ENCODE measurements at regions not wholly inside any gene's neighbourhood (a gene's known extent, or its start where the extent isn't known, plus 50 kb on each side); places are given as distances from the start of the nearest gene placed in this dataset.

DNA sequence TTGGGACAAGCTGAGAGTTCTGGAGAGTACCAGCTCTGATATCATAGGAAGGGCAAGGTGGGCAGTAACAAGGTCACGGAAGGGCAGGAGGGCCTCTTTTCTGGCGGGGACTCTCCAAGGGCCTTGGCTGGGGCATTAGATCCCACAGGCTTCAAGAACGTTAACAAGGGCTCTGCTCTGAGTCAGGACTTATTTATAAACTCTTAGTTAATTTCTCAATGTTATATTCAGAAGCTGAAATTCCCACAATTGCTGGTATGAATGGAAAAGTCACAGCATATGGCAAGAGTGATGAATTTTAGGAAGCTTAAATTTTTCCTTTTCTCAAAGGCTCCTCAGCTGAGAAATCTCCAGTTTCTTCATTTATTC is 320.2 kb upstream of the TBC1D5 start:
- no peak for DNase-seq (ENCODE audit: low spot score)
- intact Hi-C loops (cut with DNase I), result no loop called here

DNA sequence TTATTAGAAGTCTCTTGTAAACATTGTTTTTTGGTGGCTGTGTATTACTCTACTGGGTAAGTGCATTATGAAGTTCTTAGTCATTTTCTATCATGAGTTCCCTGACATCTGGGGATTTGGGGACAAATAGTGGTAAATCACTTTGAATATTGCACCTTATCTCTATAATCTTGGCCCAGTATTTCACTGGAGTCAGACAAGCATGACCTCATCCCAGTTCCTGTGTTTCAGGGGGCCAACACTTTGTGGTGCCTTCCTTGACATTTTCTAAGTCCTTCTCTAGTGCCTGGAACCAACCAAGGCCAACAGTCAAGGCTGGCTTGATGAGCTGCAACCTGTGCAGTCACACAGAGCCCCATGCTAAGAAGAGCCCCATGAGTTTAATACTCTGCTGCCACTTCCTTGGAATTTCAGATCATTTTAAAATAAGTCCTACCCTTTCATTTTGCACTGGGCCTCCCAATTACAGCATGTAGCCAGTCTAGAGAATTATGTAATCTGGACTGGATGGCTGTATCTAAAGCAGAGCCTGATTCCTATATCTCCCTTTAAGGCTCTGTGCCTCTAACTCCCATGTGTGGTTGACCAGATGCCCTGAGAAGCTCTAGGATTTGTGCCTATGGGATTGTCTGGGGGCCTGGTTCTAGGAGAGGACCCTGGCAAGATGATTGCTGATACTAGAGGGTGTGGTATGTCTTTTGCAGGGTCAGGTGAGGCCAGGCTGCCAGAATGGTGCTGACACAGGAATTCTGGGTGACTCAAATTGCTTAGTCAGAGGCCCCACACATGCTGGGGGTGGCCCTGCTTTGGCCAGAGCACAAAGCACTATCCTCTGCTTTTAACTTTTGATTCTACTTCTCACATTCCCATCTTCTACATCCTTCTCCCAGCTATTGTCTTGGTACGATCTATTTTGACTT is 319.6 kb upstream of the TBC1D5 start:
- intact Hi-C loops (cut with DNase I), result no loop called here
- DNase-seq (ENCODE audit: low spot score), result no peak

DNA sequence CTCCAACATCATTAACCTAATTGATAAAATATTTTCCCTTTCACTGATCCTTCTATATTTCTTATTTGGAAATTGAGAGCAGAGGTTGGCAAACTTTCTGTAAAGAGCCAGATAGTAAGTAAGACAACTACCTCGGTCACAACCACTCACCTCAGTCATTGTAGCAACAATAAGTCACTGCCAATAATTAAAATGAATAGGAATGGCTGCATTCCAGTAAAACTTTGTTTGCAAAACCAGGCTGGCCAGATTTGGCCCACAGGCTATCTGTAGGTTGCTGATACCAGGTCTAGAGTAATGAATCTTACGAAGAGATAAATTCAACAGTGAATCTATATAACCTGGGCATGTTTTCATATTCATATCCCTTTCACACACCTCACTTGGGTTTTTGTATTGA is 316.2 kb upstream of the TBC1D5 start:
- DNase-seq (ENCODE audit: low spot score), result no peak
- intact Hi-C loops (cut with DNase I), result no loop called here

DNA sequence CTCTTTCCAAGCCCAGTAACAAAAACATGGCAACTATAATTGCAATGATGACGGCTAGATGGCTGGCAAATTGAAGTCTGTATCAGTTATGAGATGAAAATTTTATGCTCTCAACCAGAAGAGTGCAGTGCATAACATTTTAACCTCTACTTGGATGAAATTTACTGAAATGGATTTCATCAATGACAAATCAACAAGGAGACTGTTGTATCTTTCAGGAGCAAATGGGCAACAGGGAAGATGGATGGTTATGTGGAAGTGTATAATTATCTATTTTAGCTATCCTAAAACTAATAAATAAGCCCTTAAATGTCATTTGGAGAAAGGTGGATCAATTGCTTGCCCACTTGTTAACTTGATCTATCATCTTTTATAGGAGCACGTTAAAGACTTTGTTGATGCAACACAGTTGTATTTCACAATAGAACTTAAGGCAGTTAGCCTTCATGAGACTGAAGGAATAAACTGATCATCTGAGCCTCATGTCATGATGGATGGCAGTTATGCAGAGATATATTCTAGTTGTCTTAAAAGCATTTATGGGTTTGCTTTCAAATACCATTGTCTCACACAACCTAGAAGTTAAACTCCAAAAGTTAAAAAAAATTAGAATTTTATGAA is 315.1 kb upstream of the TBC1D5 start:
- DNase-seq (ENCODE audit: low spot score), result no peak
- intact Hi-C loops (cut with DNase I), result no loop called here

DNA sequence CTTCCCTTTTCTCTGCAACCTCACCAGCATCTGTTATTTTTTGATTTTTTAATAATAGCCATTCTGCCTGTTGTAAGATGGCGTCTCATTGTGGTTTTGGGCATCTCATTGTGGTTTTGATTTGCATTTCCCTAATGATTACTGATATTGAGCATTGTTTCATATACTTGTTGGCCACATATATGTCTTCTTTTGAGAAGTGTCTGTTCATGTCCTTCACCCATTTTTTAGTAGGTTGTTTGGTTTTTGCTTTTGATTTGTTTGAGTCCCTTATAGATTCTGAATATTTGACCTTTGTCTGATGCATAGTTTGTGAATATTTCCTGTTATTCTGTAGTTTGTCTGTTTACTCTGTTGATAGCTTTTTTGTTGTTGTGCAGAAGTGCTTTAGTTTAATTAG is 312.2 kb upstream of the TBC1D5 start:
- DNase-seq (ENCODE audit: low spot score), result no peak
- intact Hi-C loops (cut with DNase I), result no loop called here

DNA sequence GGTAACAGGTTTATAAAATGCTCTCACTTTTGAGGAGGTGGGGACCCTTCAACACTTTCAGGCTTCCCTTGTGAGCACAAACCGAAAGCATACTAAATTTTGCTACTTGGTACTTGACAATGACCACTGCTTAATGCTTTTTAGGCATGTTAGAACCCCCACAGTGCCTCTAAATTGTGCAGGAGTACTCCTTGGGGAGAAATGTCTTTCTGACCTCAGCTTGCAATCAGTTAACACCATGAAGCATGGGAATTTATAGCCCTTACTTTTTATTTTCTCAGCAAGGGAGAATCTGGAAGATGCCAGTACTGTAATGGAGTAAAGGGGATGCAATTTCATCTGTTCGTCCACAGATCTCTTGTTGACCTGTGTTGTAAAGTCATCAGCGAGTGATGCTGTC is 308.9 kb upstream of the TBC1D5 start:
- DNase-seq (ENCODE audit: low spot score), result no peak
- intact Hi-C loops (cut with DNase I), result no loop called here

DNA sequence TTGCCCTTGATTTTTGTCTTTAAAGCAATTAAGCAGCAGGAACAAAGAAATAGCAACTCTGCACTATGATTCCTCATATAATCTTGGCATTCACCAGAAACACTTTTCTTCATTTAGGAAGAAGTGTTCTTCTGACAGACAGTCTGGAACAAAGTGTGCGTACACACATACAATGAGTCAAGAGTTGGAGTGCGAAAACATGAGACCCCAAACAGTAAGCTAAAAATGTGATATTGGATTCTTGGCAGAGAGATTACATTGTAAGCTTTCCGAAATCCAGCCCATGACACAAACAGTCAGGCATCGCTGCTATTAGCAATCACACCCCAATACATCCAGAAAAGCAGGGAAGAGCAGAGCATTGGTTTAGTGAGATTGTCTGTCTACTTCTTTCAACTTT is 306.7 kb upstream of the TBC1D5 start:
- intact Hi-C loops (cut with DNase I), result no loop called here
- no peak for DNase-seq (ENCODE audit: low spot score)

DNA sequence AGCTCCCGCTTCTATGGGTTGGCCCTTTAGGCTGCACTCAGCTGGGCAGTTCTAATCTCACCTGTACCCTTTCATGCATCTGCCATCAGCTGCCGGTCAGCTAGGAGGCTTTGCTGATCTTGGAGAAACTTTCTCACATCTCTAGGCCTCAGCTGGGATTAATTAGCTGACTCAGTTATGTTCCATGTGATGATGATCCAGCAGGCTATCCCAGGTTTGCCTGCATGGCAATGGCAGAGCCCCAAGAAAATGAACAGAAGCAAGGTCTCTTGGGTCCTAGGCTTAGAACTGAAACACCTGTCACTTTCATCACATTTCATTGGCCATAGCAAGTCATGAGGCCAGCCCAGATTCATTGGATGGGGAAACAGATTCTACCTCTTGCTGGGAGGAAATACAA is 304.6 kb upstream of the TBC1D5 start:
- DNase-seq (ENCODE audit: low spot score), result no peak
- intact Hi-C loops (cut with DNase I), result no loop called here

DNA sequence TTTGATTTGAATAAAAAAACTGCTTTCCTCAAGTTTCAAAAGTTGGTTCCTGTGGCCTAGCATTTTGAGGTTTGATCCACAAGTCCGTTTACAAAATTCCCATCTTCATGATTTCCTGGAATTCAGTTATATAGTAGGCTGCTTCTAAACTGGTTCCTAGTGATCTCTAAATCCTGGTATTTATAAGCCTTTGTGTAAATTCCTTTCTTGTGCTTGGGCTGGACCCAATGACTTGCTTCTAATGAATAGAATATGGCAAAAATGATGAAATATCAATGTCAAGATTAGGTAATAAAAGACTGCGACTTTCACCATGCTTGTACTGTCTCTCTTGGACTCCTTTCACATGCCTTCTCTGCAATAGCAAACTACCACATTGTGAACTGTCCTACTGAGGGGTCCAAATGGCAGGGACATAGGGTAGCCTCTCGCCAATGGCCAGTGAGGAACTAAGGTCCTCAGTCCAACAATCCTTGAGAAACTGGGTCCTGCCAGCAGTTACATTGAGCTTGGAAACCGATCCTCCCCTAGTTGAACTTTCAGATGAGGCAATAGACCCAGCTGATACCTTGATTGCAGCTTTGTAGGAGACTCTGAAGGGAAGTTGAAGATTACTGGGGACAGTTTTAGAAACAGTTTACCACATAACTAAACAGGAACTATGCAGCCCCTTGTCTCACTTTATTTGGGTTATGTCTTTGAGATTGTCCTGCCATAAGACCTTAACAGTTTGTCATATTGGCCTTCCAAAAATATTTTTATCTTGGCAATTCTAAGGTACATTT is 303.9 kb upstream of the TBC1D5 start:
- intact Hi-C loops (cut with DNase I), result no loop called here
- DNase-seq (ENCODE audit: low spot score), result no peak

DNA sequence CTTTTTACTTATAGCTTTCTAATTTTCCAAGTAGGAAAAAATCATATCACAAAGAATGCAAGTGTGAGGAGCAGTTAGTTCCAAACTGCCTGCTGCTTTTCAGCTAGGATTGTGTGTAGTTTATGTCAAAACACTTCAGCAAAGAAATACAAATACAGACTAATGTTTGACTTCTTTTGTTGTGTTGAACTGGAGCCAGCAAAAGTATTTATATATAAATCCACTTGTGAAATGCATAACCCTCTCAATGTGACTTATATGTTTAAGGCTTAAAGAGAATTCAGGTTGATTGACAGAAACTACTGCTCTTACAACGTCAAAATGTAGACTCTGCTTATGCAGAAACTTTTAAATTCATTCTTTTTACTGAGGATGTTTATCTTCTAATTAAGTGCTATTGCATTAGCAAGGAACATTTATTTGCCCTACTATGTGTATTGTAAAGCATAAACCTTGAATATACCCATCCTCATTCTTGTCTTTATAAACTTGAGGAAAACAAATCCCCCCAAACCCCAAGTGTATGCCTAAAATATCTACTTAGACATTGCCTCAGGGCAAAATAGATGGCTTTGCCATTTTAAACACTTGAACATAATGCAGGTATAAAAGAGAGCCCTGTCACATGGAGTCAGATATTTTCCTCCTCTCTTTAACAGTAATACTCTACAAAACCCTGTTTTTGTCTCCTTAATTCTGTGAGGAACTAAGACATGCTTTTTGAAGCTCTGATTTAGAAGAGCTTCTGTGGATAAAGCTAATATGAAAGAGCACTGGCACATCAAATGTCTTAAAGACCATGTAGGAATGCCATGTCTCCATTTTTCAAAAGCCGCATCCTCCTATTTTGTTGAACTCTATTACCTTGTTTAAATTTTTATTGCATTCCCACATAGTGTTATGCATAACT is 302.8 kb upstream of the TBC1D5 start:
- intact Hi-C loops (cut with DNase I), result no loop called here
- no peak for DNase-seq (ENCODE audit: low spot score)

DNA sequence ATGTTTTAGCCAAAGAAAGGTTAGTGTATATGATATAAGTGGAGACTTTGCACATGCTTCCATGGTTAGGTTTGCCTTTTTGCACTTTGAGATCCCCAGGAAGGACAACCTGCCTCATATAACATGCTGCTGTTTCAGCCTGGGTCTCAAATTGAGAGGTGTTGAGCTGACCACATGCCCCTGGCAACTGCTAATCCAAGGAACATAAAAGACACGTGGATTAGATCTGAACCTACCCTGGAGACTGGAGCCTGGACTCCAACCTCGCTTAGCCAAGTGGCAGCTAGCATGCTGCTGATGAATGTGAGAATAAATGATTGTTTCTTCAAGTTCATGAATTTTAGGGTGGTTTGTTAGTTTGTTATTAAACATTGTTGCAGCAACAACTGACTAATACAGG is 301.8 kb upstream of the TBC1D5 start:
- intact Hi-C loops (cut with DNase I), result no loop called here
- DNase-seq (ENCODE audit: low spot score), result no peak

DNA sequence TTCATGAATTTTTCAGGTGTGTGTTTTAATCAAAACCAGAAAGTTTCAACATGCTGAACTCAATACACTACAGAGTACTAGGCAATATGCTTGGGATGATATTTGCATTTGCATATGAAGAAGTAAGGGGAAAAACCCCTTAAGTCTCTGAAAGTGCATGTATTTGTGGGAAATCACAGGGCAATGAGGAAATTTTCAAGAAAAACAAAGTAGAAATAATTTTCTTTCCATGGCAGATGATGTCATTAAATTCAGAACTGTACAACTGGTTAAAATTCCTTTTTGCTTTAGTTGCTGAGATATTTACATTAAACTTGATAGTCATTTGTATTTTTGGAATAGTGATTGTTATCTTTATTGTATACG is 294.0 kb upstream of the TBC1D5 start:
- intact Hi-C loops (cut with DNase I), result no loop called here
- no peak for DNase-seq (ENCODE audit: low spot score)

DNA sequence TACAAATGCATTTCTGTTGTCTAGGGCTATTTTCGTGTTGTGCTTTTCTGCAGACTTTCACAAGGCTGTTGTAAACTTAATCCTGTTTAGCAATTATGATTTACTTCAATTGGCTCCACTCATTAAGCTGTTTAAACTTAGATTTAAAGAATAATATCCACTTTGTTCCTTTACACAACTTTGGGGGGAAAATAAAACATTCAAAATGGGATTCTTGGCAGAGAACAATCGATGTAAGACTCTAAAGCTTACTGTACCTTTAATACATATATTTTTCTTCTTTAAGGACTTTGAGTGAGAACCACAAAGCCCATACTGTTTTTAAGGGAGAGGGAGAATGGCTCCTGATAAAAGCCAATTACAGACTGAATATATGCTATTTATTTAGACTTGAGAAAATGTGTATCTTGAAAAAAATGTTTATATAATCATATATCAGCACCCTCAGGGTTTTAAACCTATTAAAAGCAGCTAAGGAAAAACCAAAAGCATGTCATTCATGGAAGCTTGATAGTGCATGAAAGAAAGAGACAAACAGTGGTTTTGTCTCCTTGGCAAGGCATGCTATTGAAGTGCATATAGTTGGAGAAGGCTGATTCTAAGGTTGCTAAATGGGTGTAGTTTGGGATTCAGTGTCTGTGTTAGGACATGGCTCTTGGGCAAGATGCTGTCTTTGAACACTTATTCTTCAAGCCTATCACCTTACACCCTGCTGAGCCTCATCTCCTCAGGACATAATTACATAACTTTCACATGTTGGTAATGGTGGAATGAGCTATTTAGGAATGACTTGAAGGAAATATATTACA is 293.4 kb upstream of the TBC1D5 start:
- no peak for DNase-seq (ENCODE audit: low spot score)
- intact Hi-C loops (cut with DNase I), result no loop called here

DNA sequence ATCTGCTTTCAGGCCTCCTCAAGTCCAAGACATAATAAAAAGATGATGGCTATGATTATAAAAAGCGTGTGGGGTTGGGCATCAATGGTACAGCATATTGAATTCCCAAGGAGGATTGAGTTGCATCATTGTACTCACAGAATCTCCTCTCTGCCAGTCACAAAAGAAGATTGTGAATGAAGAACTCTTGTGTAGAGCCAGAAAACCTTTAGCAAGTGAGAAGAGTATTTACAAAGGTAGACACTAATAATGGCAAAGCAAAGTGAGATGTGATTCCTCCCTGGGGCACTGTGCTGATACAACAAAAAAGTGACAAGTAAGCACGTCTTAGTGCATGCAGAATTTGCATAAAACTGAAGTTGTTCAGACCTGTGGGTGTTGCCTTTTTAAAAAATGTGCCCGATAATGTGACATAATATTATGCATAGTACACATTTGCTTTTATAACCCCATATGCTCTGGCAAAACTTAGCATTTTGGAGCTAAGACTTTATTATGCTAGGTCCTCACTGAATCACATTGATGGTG is 291.2 kb upstream of the TBC1D5 start:
- no peak for DNase-seq (ENCODE audit: low spot score)
- intact Hi-C loops (cut with DNase I), result no loop called here

DNA sequence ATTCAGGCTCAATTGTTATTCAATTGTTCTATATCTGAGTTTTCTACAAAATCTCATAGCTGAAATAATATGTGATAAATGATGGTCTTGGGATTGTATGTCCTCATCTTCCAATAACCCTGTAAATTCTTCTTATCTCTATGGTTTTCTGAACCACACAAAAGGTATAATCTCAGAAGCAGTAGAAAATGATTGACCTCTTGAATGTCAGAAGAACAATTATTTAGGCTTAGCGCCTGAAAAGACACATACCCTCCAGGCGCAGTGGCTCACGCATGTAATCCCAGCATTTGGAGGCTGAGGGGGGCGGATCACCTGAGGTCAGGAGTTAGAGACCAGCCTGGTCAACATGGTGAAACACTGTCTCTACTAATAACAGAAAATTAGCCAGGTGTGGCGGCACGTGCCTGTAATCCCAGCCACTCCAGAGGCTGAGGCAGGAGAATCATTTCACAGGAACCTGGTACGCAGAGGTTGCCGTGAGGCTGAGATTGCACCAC is 288.0 kb upstream of the TBC1D5 start:
- intact Hi-C loops (cut with DNase I), result no loop called here
- DNase-seq (ENCODE audit: low spot score), result no peak

DNA sequence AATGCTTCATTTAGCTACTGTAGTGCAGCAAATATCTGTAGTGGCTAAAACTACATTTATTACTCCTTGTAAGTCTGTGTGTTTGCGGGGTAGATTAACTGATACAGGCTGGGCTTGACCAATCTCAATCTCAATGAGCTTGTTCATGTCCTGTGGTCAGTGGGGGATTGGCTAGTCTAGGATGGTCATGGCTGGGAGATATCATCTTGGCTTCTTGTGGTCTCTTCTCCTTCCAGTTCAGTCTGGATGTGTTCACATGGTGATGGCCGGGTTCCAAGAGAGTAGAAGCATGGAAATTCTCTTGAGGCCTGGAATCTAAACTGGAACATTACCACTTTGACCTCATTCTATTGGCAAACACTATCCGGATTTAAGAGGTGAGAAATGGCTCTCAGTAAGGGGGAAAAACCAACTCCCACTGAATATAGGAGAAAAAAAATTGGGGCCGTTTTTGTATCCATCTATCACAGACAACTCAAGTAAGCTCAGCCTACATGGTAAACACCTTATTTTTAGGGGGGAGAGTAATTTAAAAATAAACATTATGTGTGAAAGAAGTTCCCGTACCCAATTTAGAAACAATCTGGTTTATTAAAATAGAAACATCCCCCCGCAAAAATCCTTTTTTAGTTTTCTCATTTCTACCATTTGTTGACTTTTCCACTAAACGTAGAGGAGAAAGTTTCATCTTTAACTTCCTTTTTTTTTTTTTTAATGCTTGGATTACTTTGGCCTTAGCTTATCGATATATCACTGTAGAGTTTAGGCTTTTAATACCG is 284.9 kb upstream of the TBC1D5 start:
- no peak for DNase-seq (ENCODE audit: low spot score)
- intact Hi-C loops (cut with DNase I), result no loop called here

DNA sequence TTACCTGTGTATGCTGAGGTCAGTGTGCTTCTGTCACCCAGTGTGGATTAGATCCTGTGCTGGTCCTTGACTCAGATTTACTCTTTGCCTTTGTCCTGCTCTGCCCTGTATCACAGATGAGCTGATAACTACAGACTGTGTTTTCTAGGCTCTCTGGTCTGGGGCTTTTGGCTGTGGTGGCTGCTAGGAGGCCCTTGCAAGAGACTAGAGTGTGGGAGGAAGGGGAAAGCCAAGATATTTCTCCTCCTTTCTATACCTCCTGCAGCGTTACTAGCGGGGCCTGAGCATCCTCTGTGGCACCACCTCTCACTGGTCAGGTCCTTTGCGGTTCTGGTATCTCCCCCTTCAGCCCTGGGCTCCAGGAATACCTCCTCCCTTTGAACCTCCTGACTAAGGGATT is 282.3 kb upstream of the TBC1D5 start:
- no peak for DNase-seq (ENCODE audit: low spot score)
- intact Hi-C loops (cut with DNase I), result no loop called here

DNA sequence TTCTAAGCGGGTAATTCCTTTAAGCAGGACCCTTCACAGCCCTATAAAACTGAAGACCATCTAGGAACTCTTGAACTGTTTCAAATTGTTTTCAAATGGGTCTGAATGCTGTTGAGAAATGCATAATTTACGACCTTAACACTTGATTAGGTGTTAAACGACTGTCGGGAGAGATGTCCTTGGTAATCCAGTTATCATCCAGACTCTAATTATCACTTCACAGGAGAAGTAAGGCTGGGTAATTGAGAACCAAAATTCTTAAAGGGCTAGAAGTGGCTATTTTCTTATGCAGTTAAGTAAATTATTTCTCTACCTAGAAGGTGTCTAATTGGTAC is 276.7 kb upstream of the TBC1D5 start:
- intact Hi-C loops (cut with DNase I), result no loop called here
- no peak for DNase-seq (ENCODE audit: low spot score)

Measured in cardiac septum (tissue), 1 donor.